Panc1 (cell line): ENCODE measurements at regions not wholly inside any gene's neighbourhood (a gene's known extent, or its start where the extent isn't known, plus 50 kb on each side); places are given as distances from the start of the nearest gene placed in this dataset.
"Not testable (repeated sequence)": the region's sequence is repeated elsewhere in the genome, so short reads cannot be mapped to it uniquely, and the experiment has no call there.

Experiments
- POLR2AphosphoS5 ChIP-seq: IDR thresholded peaks from 2 replicates; pipeline ENCODE4 v1.6.1; 2012; ENCODE audit warnings: mild to moderate bottlenecking, low read depth, low read length, moderate library complexity
- TCF7L2 ChIP-seq: IDR thresholded peaks from 2 replicates; pipeline ENCODE4 v1.6.1; 2011; ENCODE audit warnings: mild to moderate bottlenecking, low read depth, low read length, inconsistent platforms
- TF ChIP-seq, protein P1 (sequence below): fragments of 450-650 bp; IDR thresholded peaks from 2 replicates; pipeline ENCODE4 v1.5.1; 2017; ENCODE audit warnings: mild to moderate bottlenecking

DNA sequence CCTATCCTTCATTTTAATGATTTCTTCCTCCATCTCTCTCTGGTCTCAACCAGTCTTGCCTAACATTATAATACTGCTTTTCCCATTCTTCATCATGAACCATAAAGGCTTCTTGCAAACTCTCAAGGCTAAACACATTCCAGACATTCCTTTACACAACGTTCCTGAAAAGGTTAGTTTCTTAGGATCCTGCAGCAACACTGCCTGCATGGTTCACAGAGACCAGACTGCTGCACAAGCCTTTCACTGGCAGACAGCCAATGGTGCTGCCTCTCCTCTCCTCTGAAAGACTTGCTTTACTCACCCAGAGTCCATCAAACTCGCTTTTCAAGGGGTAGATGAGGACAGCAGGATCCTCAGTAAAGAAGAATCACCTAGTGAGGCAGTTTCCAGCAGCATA lies 72.3 kb upstream of the GPR89A start:
- TF ChIP-seq, protein P1, sequence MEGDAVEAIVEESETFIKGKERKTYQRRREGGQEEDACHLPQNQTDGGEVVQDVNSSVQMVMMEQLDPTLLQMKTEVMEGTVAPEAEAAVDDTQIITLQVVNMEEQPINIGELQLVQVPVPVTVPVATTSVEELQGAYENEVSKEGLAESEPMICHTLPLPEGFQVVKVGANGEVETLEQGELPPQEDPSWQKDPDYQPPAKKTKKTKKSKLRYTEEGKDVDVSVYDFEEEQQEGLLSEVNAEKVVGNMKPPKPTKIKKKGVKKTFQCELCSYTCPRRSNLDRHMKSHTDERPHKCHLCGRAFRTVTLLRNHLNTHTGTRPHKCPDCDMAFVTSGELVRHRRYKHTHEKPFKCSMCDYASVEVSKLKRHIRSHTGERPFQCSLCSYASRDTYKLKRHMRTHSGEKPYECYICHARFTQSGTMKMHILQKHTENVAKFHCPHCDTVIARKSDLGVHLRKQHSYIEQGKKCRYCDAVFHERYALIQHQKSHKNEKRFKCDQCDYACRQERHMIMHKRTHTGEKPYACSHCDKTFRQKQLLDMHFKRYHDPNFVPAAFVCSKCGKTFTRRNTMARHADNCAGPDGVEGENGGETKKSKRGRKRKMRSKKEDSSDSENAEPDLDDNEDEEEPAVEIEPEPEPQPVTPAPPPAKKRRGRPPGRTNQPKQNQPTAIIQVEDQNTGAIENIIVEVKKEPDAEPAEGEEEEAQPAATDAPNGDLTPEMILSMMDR, result not testable (repeated sequence)
- TF ChIP-seq POLR2AphosphoS5, TCF7L2: not testable (repeated sequence)
